Fibroblast of peridontal ligament (primary cell): ENCODE measurements at regions not wholly inside any gene's neighbourhood (a gene's known extent, or its start where the extent isn't known, plus 50 kb on each side); places are given as distances from the start of the nearest gene placed in this dataset.
"Not testable (repeated sequence)": the region's sequence is repeated elsewhere in the genome, so short reads cannot be mapped to it uniquely, and the experiment has no call there.

ENCODE experiments used
- DNase-seq: peaks from one replicate; pipeline ENCODE4 v3.0.0-alpha.2; 2010; ENCODE audit errors: extremely low read depth

- DNase-seq: no peak
Measured at GRCh38 chr3:170705131-170705530, 119.3 kb upstream of the SLC7A14 start.

GRCh38 chr3:170703121-170703588, 117.3 kb upstream of the SLC7A14 start:
- DNase-seq: peak; percentile 93

- no peak for DNase-seq
Measured at GRCh38 chr3:170701696-170702678, 116.1 kb upstream of the SLC7A14 start.

GRCh38 chr3:170700054-170700404, 114.2 kb upstream of the SLC7A14 start:
- no peak for DNase-seq

- no peak for DNase-seq
Measured at GRCh38 chr3:170699158-170700053, 113.5 kb upstream of the SLC7A14 start.

GRCh38 chr3:170697908-170698307, 112.0 kb upstream of the SLC7A14 start:
- DNase-seq: no peak

GRCh38 chr3:170697131-170697530, 111.3 kb upstream of the SLC7A14 start:
- no peak for DNase-seq

- DNase-seq: no peak
Measured at GRCh38 chr3:170695486-170696064, 109.7 kb upstream of the SLC7A14 start.

GRCh38 chr3:170692720-170693119, 106.8 kb upstream of the SLC7A14 start:
- no peak for DNase-seq

GRCh38 chr3:170690661-170690981, 104.7 kb upstream of the SLC7A14 start:
- DNase-seq: no peak

- DNase-seq: no peak
Measured at GRCh38 chr3:170689893-170690660, 104.2 kb upstream of the SLC7A14 start.

GRCh38 chr3:170689296-170689829, 103.5 kb upstream of the SLC7A14 start:
- peak; percentile 91 for DNase-seq

GRCh38 chr3:170688222-170688621, 102.3 kb upstream of the SLC7A14 start:
- DNase-seq: not testable (repeated sequence)

- no peak for DNase-seq
Measured at GRCh38 chr3:170680593-170680992, 94.7 kb upstream of the SLC7A14 start.

- no peak for DNase-seq
Measured at GRCh38 chr3:170679190-170679589, 93.3 kb upstream of the SLC7A14 start.

- DNase-seq: no peak
Measured at GRCh38 chr3:170670504-170670903, 84.6 kb upstream of the SLC7A14 start.

- not testable (repeated sequence) for DNase-seq
Measured at GRCh38 chr3:170662986-170663385, 77.1 kb upstream of the SLC7A14 start.

- no peak for DNase-seq
Measured at GRCh38 chr3:170660139-170660538, 74.3 kb upstream of the SLC7A14 start.

GRCh38 chr3:170657312-170657711, 71.4 kb upstream of the SLC7A14 start:
- DNase-seq: no peak

GRCh38 chr3:170656284-170656683, 70.4 kb upstream of the SLC7A14 start:
- no peak for DNase-seq

GRCh38 chr3:170653801-170654200, 67.9 kb upstream of the SLC7A14 start:
- no peak for DNase-seq
